TTC549 (cell line): ENCODE measurements at regions not wholly inside any gene's neighbourhood (a gene's known extent, or its start where the extent isn't known, plus 50 kb on each side); places are given as distances from the start of the nearest gene placed in this dataset.

Experiments
- FAIRE-seq: peaks from 2 replicates; lab custom pipeline; 2012; peaks lifted over from hg19 to GRCh38; lab: Jason Lieb, UNC

- no peak for FAIRE-seq
Measured at GRCh38 chr5:65068410-65068809, 299.7 kb downstream of the CWC27 start.

GRCh38 chr5:65070026-65070425 is 301.3 kb downstream of the CWC27 start:
- no peak for FAIRE-seq

GRCh38 chr5:65072850-65073249 is 304.1 kb downstream of the CWC27 start:
- FAIRE-seq: no peak

- FAIRE-seq: no peak
Measured at GRCh38 chr5:65073250-65073661, 304.5 kb downstream of the CWC27 start.

- no peak for FAIRE-seq
Measured at GRCh38 chr5:65075623-65076250, 307.0 kb downstream of the CWC27 start.

- FAIRE-seq: peak; percentile 98
Measured at GRCh38 chr5:65076251-65076869, 307.6 kb downstream of the CWC27 start.

GRCh38 chr5:65077653-65078052 is 308.9 kb downstream of the CWC27 start:
- FAIRE-seq: no peak

- FAIRE-seq: peak; percentile 99
Measured at GRCh38 chr5:65078331-65078730, 309.6 kb downstream of the CWC27 start.

- FAIRE-seq: no peak
Measured at GRCh38 chr5:65081071-65081470, 312.3 kb downstream of the CWC27 start.

- FAIRE-seq: peak; percentile 57
Measured at GRCh38 chr5:65084795-65085515, 316.2 kb downstream of the CWC27 start.

- no peak for FAIRE-seq
Measured at GRCh38 chr5:65085516-65085850, 316.8 kb downstream of the CWC27 start.

GRCh38 chr5:65086234-65086890 is 317.6 kb downstream of the CWC27 start:
- FAIRE-seq: peak; percentile 93

- FAIRE-seq: no peak
Measured at GRCh38 chr5:65087154-65087553, 318.4 kb downstream of the CWC27 start.

GRCh38 chr5:65094279-65094678 is 325.5 kb downstream of the CWC27 start:
- no peak for FAIRE-seq

- no peak for FAIRE-seq
Measured at GRCh38 chr5:65098393-65098792, 329.7 kb downstream of the CWC27 start.
